DND-41 (cell line): ENCODE measurements at regions not wholly inside any gene's neighbourhood (a gene's known extent, or its start where the extent isn't known, plus 50 kb on each side); places are given as distances from the start of the nearest gene placed in this dataset.

ENCODE experiments used
- CTCF ChIP-seq: IDR thresholded peaks from 2 replicates; pipeline ENCODE4 v1.5.1; 2012; ENCODE audit warnings: borderline replicate concordance, low read length, moderate library complexity, mild to moderate bottlenecking; ENCODE audit not compliant: poor library complexity, severe bottlenecking; ENCODE audit errors: extremely low read depth
- EZH2 ChIP-seq: IDR thresholded peaks from 3 replicates; pipeline ENCODE4 v1.6.1; 2012; ENCODE audit warnings: borderline replicate concordance, low read depth, mild to moderate bottlenecking, moderate library complexity, low read length, inconsistent platforms; ENCODE audit not compliant: severe bottlenecking

- TF ChIP-seq CTCF (no peak), EZH2 (no peak)
Observed at GRCh38 chr4:3703343-3703676, 62.9 kb upstream of the ADRA2C start.
